LNCAP (cell line): ENCODE measurements at regions not wholly inside any gene's neighbourhood (a gene's known extent, or its start where the extent isn't known, plus 50 kb on each side); places are given as distances from the start of the nearest gene placed in this dataset.

Source experiments
- TF ChIP-seq, protein P1 (sequence below): fragments of 450-650 bp; IDR thresholded peaks from 2 replicates; pipeline ENCODE4 v1.5.1; 2017; ENCODE audit warnings: mild to moderate bottlenecking

GRCh38 chr1:34346128-34346527 lies 169.4 kb downstream of the C1orf94 start:
- TF ChIP-seq, protein P1, sequence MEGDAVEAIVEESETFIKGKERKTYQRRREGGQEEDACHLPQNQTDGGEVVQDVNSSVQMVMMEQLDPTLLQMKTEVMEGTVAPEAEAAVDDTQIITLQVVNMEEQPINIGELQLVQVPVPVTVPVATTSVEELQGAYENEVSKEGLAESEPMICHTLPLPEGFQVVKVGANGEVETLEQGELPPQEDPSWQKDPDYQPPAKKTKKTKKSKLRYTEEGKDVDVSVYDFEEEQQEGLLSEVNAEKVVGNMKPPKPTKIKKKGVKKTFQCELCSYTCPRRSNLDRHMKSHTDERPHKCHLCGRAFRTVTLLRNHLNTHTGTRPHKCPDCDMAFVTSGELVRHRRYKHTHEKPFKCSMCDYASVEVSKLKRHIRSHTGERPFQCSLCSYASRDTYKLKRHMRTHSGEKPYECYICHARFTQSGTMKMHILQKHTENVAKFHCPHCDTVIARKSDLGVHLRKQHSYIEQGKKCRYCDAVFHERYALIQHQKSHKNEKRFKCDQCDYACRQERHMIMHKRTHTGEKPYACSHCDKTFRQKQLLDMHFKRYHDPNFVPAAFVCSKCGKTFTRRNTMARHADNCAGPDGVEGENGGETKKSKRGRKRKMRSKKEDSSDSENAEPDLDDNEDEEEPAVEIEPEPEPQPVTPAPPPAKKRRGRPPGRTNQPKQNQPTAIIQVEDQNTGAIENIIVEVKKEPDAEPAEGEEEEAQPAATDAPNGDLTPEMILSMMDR: no peak

DNA sequence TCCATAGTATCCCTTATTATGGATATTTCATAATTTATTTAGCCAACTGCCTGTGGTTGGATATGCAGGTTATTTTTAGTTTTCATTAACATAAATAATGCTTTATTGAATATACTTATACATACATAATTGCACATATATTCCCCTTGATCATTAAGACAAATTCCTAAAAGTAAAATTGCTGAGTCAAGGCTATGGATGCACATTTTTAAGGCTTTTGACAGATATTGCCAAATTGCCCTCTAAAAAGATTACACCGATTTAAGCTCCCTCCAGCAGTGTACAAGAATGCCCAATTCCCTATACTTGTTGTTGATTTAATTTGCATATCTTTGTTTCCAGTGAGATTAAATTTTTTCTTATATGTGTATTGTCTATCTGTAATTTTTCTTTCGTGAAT lies 176.7 kb downstream of the C1orf94 start:
- TF ChIP-seq, protein P1: no peak

- TF ChIP-seq, protein P1: no peak
Measured at GRCh38 chr1:34354367-34354766, 177.7 kb downstream of the C1orf94 start.

- TF ChIP-seq, protein P1: no peak
Measured at GRCh38 chr1:34356853-34357252, 180.1 kb downstream of the C1orf94 start.

DNA sequence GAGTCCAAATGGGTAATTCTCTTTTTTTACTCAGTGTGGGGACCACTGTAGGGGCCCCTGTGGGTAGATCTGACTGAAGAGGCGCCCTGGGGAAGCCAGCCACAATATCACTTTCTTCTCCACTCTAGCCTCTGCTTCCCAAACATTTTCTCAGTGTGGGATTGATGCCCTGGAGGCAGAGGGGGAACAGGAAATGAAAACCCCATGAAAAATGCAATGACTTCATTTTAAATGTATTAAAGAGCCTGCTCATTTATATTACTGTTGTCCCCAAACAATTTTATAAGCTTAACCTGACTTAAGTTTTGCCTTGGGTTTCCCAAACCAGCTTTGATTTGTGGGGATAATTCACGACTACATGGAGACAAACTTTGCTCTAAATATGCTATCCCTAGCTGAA lies 181.9 kb downstream of the C1orf94 start:
- TF ChIP-seq, protein P1: no peak

DNA sequence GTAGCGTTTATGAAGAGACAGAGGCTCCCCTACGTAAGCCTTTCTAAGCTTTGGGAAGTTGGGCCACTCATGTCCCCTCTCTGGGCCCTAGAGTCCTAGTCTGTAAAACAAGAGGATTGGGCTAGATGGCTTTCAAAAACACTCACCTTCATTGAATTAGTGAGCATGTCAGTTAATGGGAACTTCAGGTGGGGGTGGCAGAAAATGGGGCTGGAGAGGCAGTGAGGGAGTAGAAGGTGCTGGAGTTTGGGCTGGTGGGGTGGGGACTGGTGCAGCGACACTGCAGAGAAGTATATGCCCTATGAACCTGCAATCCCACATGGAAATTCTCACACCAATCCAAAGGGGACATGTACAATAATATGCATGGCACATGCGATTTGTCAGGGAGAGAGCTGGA lies 182.7 kb downstream of the C1orf94 start:
- TF ChIP-seq, protein P1: no peak

DNA sequence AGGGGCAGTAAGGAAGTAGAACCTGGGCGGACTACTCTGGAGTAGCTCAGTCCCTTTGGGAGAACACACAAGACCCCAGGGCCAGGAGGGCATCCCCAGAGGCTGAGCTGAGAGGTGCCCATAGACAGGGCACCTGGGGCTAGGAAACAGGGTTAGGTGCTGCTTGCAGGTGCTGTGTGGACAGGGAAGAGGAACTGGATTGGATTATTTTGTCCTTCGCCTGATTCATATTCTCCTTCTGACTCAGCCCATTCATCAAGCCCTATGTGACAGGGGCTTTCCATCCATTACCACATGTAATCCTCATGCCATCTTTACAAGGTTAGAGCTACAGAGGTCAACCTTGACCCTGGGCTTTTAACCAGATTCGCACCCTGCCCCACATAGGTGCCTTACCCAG lies 183.9 kb downstream of the C1orf94 start:
- TF ChIP-seq, protein P1: no peak

DNA sequence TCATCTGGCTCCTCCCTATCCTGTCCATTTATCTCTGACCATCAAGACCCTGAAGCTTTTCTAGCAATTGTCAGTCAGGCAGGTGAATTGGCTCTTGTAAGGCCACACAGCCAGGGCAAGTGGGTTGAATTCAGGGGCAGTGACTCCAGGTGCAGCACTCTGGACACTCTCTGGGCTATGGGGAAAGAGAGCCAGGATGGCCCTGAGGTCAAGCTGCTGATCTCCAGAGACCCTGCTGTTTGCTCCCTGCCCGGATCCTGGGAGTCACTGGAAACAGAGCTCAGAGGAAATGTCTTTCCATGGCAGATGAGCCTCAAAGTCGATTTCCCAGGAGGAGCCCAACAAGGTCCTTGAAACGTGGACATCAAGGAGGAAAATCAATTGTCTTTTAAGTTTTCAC lies 184.4 kb downstream of the C1orf94 start:
- TF ChIP-seq, protein P1: no peak
